HepG2 (cell line): ENCODE measurements at regions not wholly inside any gene's neighbourhood (a gene's known extent, or its start where the extent isn't known, plus 50 kb on each side); places are given as distances from the start of the nearest gene placed in this dataset.

Experiments
- CHD4 ChIP-seq: fragments of 200-600 bp; sonication (generic); IDR thresholded peaks from 2 replicates; pipeline ENCODE4 v1.7.0; 2017; ENCODE audit warnings: mild to moderate bottlenecking, low read length, borderline replicate concordance
- EP300 ChIP-seq, 3 experiments: sonication (generic) in 1 of 3; formaldehyde crosslinking in 1 of 3; IDR thresholded peaks; 2 replicates each; pipeline versions ENCODE4 v1.5.1 to v1.6.1; 2011 to 2020; ENCODE audit warnings: low read depth in 2 of 3, low read length in 2 of 3, borderline replicate concordance in 1 of 3, improper control_type of control experiment in 1 of 3, mild to moderate bottlenecking in 1 of 3, missing genetic modification reagents in 1 of 3, moderate library complexity in 1 of 3
- IKZF4 ChIP-seq: sonication (generic); formaldehyde crosslinking; IDR thresholded peaks from 2 replicates; pipeline ENCODE4 v1.5.1; 2020; ENCODE audit warnings: borderline replicate concordance, mild to moderate bottlenecking, low read depth, missing genetic modification reagents; ENCODE audit errors: not compliant biosample characterization
- KLF13 ChIP-seq: sonication (generic); formaldehyde crosslinking; IDR thresholded peaks from 2 replicates; pipeline ENCODE4 v1.4.0; 2020; ENCODE audit warnings: mild to moderate bottlenecking, missing genetic modification reagents
- MAF1 ChIP-seq: sonication (generic); formaldehyde crosslinking; IDR thresholded peaks from 2 replicates; pipeline ENCODE4 v1.5.0; 2020; ENCODE audit warnings: missing genetic modification reagents, borderline replicate concordance
- MXI1 ChIP-seq: IDR thresholded peaks from 3 replicates; pipeline ENCODE4 v1.6.1; 2012; ENCODE audit warnings: low read depth, low read length, inconsistent platforms, borderline replicate concordance
- POLR2AphosphoS2 ChIP-seq: IDR thresholded peaks from 2 replicates; pipeline ENCODE4 v1.6.1; 2011; ENCODE audit warnings: low read depth, low read length, improper control_type of control experiment
- ZIK1 ChIP-seq: sonication (generic); formaldehyde crosslinking; IDR thresholded peaks from 2 replicates; pipeline ENCODE4 v1.5.0; 2020; ENCODE audit warnings: mild to moderate bottlenecking, low read depth, missing genetic modification reagents, borderline replicate concordance
- TF ChIP-seq, protein P1 (sequence below): sonication (generic); formaldehyde crosslinking; IDR thresholded peaks from 2 replicates; pipeline ENCODE4 v1.5.0; 2020; ENCODE audit warnings: mild to moderate bottlenecking, missing genetic modification reagents, moderate library complexity
- TF ChIP-seq, protein P2 (sequence below): IDR thresholded peaks from 2 replicates; pipeline ENCODE4 v1.6.1; 2016

DNA sequence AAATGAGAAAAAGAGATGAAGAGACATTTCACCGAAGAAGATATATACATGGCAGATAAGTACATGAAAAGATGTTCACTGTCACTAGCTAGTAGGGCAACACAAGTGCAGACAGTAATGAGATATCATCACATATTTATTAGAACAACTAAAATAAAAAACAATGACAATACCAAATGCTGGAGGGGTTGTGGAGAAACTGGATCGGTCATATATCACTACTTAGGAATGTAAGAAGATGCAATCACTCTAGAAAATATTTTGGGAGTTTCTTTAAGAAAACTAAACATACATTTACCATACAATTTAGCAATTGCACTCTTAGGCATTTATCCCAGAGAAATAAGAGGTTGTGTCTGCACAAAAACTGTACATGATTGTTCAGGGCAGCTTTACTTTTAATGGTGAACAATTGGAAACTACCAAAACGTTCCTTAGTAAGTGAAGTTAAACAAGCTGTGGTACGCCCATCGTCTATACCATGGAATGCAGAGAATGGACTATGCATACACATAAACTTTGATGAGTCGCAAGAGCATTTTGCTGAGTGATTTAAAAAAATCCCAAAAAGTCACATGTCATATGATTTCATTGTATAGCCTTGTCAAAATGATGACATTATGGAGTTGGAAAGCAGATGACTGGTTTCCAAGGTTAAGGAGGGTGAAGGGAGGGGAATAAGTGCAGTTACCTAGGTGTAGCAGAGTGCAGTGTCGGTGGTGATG lies 149.0 kb upstream of the UBE3A start:
- TF ChIP-seq ZIK1 (no peak), KLF13 (CRISPR knock-in tag) (no peak), EP300 (IDR thresholded peaks at IDR 0.05; ENCODE audit: low read depth in 2 of 2, low read length in 2 of 2) (no peak), EP300 (CRISPR knock-in tag; IDR thresholded peaks at IDR 0.05; ENCODE audit: borderline replicate concordance) (no peak), POLR2AphosphoS2 (no peak), MXI1 (no peak), IKZF4 (CRISPR knock-in tag) (no peak), MAF1 (no peak), CHD4 (no peak)
- TF ChIP-seq, protein P1, sequence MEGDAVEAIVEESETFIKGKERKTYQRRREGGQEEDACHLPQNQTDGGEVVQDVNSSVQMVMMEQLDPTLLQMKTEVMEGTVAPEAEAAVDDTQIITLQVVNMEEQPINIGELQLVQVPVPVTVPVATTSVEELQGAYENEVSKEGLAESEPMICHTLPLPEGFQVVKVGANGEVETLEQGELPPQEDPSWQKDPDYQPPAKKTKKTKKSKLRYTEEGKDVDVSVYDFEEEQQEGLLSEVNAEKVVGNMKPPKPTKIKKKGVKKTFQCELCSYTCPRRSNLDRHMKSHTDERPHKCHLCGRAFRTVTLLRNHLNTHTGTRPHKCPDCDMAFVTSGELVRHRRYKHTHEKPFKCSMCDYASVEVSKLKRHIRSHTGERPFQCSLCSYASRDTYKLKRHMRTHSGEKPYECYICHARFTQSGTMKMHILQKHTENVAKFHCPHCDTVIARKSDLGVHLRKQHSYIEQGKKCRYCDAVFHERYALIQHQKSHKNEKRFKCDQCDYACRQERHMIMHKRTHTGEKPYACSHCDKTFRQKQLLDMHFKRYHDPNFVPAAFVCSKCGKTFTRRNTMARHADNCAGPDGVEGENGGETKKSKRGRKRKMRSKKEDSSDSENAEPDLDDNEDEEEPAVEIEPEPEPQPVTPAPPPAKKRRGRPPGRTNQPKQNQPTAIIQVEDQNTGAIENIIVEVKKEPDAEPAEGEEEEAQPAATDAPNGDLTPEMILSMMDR (CRISPR knock-in tag) = no peak
- TF ChIP-seq, protein P2, sequence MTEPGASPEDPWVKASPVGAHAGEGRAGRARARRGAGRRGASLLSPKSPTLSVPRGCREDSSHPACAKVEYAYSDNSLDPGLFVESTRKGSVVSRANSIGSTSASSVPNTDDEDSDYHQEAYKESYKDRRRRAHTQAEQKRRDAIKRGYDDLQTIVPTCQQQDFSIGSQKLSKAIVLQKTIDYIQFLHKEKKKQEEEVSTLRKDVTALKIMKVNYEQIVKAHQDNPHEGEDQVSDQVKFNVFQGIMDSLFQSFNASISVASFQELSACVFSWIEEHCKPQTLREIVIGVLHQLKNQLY (CRISPR knock-in tag) = no peak
